Naive B cell (primary cell): ENCODE measurements at regions not wholly inside any gene's neighbourhood (a gene's known extent, or its start where the extent isn't known, plus 50 kb on each side); places are given as distances from the start of the nearest gene placed in this dataset.
"Not testable (repeated sequence)": the region's sequence is repeated elsewhere in the genome, so short reads cannot be mapped to it uniquely, and the experiment has no call there.

Experiments used
- ATAC-seq, 2 donors: fragments of 150-1000 bp; cut with Tn5 transposase; 2 replicates each; pipeline ENCODE4 v1.10.0; 2021; ENCODE audit warnings: low read depth in 2 of 2, mild to moderate bottlenecking in 2 of 2, moderate library complexity in 2 of 2
- DNase-seq: peaks from one replicate; pipeline ENCODE4 v3.0.0; 2022
- H3K27ac Mint-ChIP-seq, 6 donors: one replicate each; pipeline ENCODE4 v1.8.0; 2020 to 2022; ENCODE audit warnings: mild to moderate bottlenecking in 6 of 6, mixed read lengths in 6 of 6, moderate library complexity in 5 of 6, inconsistent platforms in 2 of 6
- H3K27me3 Mint-ChIP-seq, 3 donors: one replicate each; pipeline ENCODE4 v1.8.0; 2021 to 2022; ENCODE audit warnings: mixed read lengths in 3 of 3, mild to moderate bottlenecking in 1 of 3
- H3K36me3 Mint-ChIP-seq, 2 donors: one replicate each; pipeline ENCODE4 v1.8.0; 2020 to 2022; ENCODE audit warnings: mixed read lengths in 2 of 2, inconsistent platforms in 1 of 2, mild to moderate bottlenecking in 1 of 2
- H3K4me1 Mint-ChIP-seq, 3 donors: one replicate each; pipeline ENCODE4 v1.8.0; 2020 to 2022; ENCODE audit warnings: mixed read lengths in 3 of 3, inconsistent platforms in 1 of 3, mild to moderate bottlenecking in 1 of 3, moderate library complexity in 1 of 3
- H3K4me3 Mint-ChIP-seq, 8 donors: one replicate each; pipeline ENCODE4 v1.8.0; 2020 to 2022; ENCODE audit warnings: mild to moderate bottlenecking in 8 of 8, mixed read lengths in 8 of 8, moderate library complexity in 8 of 8, inconsistent platforms in 2 of 8
- H3K9me3 Mint-ChIP-seq, 7 donors: one replicate each; pipeline ENCODE4 v1.8.0; 2020 to 2022; ENCODE audit warnings: mixed read lengths in 7 of 7, mild to moderate bottlenecking in 5 of 7, inconsistent platforms in 2 of 7, moderate library complexity in 1 of 7

DNA sequence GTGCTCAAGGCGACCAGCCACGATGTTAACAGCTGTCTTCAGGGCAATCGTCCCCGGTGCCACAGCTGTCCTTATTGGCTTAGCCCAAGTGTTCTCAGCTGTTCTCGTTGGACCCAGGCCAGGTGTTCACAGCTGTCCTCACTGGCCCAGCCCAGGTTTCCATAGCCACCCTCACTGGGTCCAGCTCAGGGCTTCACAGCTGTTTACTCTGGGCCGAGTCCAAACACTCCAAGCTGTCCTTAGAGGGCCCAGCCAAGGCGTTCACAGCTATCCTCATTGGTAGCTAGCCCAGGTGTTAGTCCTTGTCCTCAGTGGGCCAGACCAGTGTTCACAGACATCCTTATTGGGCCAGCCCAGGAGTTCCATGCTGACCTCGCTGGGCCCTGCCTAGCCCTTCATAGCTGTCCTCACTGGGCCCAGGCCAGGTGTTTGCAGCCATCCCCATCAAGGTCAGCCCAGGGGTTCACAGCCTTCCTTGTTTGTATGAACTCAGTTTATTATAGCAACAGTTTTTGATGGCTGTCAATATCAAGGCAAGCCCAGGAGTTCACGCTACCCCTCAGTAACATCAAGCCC is 106.0 kb upstream of the THOC3 start:
- H3K9me3 Mint-ChIP-seq, H3K27me3 Mint-ChIP-seq, H3K4me1 Mint-ChIP-seq, ATAC-seq, DNase-seq, H3K36me3 Mint-ChIP-seq, H3K4me3 Mint-ChIP-seq, H3K27ac Mint-ChIP-seq: not testable (repeated sequence)

DNA sequence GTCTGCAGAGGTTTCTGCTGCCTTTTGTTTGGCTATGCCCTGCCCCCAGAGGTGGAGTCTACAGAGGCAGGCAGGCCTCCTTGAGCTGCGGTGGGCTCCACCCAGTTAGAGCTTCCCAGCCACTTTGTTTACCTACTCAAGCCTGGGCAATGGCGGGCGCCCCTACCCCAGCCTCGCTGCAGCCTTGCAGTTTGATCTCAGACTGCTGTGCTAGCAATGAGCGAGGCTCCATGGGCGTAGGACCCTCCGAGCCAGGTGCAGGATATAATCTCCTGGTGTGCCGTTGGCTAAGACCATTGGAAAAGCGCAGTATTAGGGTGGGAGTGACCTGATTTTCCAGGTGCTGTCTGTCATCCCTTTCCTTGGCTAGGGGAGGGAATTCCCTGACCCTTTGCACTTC is 115.6 kb upstream of the THOC3 start:
- not testable (repeated sequence) for H3K4me3 Mint-ChIP-seq, H3K27ac Mint-ChIP-seq, H3K27me3 Mint-ChIP-seq, H3K4me1 Mint-ChIP-seq, DNase-seq, H3K36me3 Mint-ChIP-seq, H3K9me3 Mint-ChIP-seq, ATAC-seq

DNA sequence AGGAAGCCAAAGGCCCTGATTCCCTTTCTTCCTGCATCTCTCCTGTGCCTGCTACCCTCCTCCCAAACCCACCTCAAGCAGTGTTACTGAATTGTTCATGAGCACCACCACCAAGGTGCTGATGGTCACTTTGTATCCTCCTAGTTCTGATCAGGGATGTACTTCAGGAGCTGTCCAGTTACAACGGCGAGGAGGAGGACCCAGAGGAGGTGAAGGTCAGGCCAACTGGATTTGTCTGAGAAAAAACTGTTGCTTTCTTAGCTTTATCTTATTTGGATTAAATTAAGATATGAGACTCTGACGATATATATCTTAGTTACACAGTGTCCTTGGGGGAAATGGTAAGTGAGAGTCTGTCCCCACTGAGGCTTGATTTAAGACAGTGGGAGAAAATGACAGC is 135.0 kb upstream of the THOC3 start:
- not testable (repeated sequence) for ATAC-seq, H3K4me1 Mint-ChIP-seq, H3K36me3 Mint-ChIP-seq, H3K4me3 Mint-ChIP-seq, H3K9me3 Mint-ChIP-seq, H3K27me3 Mint-ChIP-seq, DNase-seq, H3K27ac Mint-ChIP-seq

DNA sequence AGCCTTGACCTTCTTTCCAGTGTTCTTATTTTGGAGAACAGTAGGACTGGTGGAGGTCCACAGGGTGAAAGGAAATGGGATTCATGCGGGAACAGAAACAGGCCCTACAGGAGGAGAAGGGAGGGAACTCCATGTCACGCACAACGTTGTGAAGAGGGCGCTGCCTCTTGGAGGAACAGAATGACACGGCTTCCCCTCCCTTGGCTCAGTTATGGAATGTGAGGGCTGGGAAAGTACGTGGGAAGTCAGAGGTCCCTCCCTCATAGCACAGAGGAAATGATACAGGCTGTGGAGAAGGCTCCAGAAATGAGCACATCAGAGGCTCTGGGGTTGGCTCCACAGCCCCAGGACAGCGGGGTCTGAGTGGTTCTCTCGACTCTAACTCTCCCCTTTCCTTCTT is 125.3 kb upstream of the SIMC1 start:
- not testable (repeated sequence) for H3K36me3 Mint-ChIP-seq, H3K27ac Mint-ChIP-seq, H3K27me3 Mint-ChIP-seq, DNase-seq, ATAC-seq, H3K4me3 Mint-ChIP-seq, H3K4me1 Mint-ChIP-seq, H3K9me3 Mint-ChIP-seq

DNA sequence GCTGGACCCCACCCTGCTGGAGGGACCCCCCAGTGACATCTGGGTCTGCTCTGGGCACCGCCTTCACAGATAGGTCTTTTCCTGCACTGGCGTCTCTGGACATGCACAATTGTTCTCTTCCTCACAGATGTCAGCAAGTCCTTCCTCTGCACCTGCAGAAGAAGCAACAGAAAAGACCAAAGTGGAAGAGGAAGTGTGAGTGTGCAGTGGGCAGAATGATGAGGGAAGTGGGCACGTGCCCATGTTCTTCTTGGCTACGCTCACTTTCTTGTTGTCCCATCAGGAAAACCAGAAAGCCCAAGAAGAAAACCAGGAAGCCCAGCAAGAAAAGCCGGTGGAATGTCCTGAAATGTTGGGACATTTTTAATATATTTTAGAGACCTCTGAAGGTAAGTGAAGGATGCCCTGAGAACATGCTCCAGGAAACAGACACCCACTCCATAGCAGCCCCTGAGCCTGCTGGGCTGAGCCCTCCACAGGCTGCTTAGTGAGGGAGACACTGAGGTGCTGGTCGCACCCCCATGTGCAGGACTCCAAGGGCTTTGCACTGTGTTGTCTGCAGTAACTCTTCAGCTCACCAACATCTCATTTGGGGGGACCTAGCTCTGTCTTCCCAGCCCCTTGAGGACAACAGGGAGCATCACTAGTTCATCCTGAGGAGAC is 124.4 kb upstream of the SIMC1 start:
- DNase-seq, H3K4me3 Mint-ChIP-seq, H3K9me3 Mint-ChIP-seq, H3K36me3 Mint-ChIP-seq, H3K4me1 Mint-ChIP-seq, H3K27me3 Mint-ChIP-seq, H3K27ac Mint-ChIP-seq: not testable (repeated sequence)
- peak; percentile 91 to 97 for ATAC-seq

DNA sequence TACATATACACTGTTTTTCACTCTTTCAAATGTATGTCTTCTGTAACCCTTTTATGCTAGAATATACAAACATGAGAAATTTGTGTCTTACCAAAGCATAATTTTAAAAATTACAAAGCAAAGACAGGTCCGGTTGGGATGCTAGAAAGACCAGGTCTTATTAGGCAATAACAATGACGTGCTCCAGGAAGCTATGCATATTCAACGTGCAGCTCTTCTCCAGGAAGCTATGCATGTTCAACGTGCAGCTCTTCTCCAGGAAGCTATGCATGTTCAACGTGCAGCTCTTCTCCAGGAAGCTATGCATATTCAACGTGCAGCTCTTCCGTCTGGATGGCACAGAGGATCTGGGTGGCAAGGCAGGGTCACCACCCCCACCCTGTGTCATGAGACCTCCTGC is 123.4 kb upstream of the SIMC1 start:
- not testable (repeated sequence) for H3K4me3 Mint-ChIP-seq, H3K9me3 Mint-ChIP-seq, DNase-seq, H3K27me3 Mint-ChIP-seq, H3K36me3 Mint-ChIP-seq, H3K27ac Mint-ChIP-seq, ATAC-seq, H3K4me1 Mint-ChIP-seq

DNA sequence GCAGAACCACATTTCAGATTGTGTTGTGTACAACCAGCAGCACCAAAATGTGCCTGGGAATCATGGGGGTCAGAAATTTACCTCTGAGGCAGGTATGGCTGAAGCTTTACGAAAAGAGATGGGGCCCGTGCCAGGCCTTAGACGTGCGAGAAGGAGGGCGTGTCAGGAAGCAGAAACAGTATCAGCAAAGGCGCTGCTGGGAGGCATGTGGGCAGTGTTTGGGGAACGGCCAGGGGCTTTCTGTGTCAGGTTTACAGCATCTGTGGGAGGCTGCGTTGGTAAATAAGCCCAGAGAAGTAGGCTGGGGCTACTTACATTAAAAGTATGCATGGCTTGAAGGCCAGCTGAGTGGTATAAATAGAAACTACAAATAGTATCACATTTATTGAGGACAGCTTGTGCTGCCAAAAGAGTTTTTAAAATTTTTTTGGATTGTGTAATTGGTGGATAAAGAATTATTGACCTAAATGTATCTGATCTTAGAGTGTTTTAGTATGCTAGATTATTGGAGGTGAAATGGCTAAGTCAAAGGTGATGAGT is 120.5 kb upstream of the SIMC1 start:
- H3K27ac Mint-ChIP-seq, H3K4me3 Mint-ChIP-seq, ATAC-seq, H3K36me3 Mint-ChIP-seq, H3K4me1 Mint-ChIP-seq, H3K27me3 Mint-ChIP-seq, DNase-seq, H3K9me3 Mint-ChIP-seq: not testable (repeated sequence)

DNA sequence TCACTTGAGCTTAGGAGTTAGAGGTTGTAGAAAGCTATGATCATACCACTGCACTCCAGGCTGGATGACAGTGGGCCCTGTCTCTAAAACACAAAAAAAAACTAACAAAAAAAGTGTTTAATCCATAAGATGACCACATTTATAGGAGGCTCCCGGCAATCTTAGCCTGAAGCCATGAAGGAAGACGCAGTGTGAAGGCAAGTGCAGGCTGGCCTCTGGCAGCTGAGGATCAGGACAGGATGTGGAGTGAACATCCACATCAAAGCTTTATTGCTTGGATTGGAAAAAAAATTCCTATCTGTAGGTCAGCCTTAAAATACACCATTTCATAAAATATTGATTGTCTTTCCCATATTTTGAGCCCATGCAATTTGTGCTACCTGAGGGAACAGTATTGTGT is 115.9 kb upstream of the SIMC1 start:
- not testable (repeated sequence) for ATAC-seq, H3K36me3 Mint-ChIP-seq, H3K27me3 Mint-ChIP-seq, DNase-seq, H3K27ac Mint-ChIP-seq, H3K9me3 Mint-ChIP-seq, H3K4me3 Mint-ChIP-seq, H3K4me1 Mint-ChIP-seq

DNA sequence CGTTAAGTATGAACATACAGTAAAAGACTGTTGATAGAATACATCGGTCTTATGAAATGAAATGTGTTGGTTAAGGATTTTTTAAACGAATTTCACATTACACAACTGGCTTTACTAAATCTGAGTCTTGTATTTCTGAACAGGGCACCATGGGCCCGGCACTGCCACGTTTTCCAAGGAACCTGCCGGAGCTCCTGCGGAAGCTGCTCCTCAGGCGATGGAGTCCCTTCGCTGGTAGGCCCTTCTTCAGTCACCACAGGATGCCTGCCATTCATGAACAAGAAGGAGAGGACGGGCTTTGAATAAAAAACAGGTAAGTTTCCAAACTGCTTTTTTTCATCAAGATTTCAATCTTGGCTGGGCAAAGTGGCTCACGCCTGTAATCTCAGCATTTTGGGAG is 114.1 kb upstream of the SIMC1 start:
- ATAC-seq, H3K4me3 Mint-ChIP-seq, DNase-seq, H3K27ac Mint-ChIP-seq, H3K27me3 Mint-ChIP-seq, H3K9me3 Mint-ChIP-seq, H3K36me3 Mint-ChIP-seq, H3K4me1 Mint-ChIP-seq: not testable (repeated sequence)

DNA sequence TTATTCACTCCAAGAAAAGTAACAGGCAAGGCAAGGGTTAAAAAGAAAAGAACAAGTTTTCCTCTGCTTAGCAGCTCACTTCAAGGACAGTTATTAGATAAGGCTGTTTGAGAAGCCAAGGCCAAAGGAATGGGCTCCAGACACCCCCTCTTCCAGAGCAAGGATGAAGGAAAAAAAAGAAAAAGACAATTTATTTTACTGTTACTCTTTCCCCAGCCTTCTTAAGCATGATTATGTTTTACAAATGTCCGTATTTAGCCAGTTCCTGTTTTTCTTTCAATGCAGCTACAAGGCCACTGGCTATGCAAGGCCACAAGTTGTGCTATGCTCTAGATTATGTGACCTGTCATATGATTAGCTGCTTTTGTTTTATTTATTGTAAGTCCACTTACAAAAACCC is 106.5 kb upstream of the SIMC1 start:
- peaks cover 21 to 56% (median 53%) of the 10 kb centered on the region in 3 donors for H3K27me3 Mint-ChIP-seq
- no peak for DNase-seq
- H3K4me3 Mint-ChIP-seq = no peak overlapping the region
- ATAC-seq = no peak
- peaks cover 18 to 24% (median 23%) of the 10 kb centered on the region in 3 donors for H3K4me1 Mint-ChIP-seq
- H3K9me3 Mint-ChIP-seq = peaks cover 0 to 3% (median 0%) of the 10 kb centered on the region in 7 donors
- H3K36me3 Mint-ChIP-seq = peaks cover 0 to 20% of the 10 kb centered on the region in 2 donors
- H3K27ac Mint-ChIP-seq = no peak overlapping the region

DNA sequence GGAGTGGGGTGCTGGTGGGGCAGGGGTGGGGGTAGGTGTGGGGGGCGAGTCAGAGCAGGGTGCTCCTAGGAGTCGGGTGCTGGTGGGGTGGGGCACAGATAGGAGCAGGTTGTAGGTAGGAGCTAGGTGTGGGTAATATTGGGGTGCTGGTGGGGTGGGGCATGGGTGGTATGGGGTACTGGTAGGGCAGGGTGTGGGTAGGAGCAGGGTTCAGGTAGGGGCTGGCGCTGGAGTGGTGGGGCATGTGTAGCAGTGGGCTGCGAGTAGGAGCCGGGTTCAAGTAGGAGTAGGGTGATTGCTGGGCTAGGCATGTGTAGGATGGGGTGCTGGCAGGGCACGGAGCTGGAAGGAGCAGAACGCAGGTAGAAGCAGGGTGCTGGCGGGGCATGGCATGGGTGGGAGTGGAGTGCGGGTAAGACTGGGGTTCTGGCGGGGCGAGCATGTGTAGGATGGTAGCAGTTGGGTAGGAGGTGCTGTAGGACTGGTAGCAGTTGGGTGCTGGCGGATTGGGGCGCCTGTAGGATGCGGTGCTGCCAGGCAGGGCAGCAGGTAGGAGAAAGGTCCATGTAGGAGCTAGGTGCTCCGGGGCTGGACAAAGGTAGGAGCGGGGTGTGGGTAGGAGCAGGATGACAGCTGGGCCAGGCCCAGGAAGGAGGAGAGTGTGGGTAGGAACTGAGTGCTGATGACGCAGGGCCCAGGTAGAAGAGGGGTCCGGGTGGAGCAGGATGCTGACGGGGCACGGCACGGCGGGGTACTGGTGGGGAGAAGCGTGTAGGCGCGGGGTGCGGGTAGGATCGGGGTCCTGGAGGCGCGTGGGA is 105.5 kb upstream of the SIMC1 start:
- peaks cover 0 to 3% (median 0%) of the 10 kb centered on the region in 7 donors for H3K9me3 Mint-ChIP-seq
- peaks cover 18 to 24% (median 23%) of the 10 kb centered on the region in 3 donors for H3K4me1 Mint-ChIP-seq
- H3K27me3 Mint-ChIP-seq = peaks cover 27 to 64% (median 58%) of the 10 kb centered on the region in 3 donors
- H3K4me3 Mint-ChIP-seq = peak overlapping the region in 6 of 8 donors; percentile 63 to 86 (median 79)
- H3K27ac Mint-ChIP-seq = peak overlapping the region in 2 of 6 donors; percentile 32 to 61
- DNase-seq (no peak), ATAC-seq (no peak)
- peaks cover 0 to 20% of the 10 kb centered on the region in 2 donors for H3K36me3 Mint-ChIP-seq

DNA sequence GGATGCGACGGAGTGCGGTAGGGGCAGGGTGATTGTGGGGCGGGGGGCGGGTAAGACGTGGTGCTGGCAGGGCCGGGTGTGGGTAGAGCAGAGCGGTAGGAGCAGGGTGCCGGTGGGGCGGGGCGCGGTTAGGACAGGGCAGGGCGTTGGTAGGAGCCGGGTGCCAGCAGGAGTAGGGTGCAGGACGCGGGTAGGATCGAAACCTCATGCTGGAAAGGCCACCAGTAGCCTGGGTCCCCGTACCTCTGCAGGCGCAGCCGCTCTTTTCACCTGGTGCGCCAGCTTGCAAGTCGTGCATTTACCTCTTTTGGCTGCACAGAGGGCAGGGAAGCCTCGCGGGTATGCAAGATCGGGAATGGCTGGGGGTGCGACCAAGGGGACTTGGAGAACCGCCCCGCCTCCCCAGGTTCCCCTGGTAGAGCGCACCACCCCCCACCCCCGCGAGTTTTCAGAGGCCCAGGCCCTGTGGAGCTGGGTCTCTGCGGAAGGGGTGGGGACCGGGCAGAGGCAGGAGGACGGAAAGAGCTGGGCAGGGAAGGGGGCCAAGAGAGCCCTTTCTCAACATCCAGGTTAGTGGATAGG is 104.8 kb upstream of the SIMC1 start:
- peak overlapping the region in 1 of 6 donors; percentile 32 for H3K27ac Mint-ChIP-seq
- ATAC-seq = peak in 1 of 2 donors; percentile 42
- peaks cover 0 to 20% of the 10 kb centered on the region in 2 donors for H3K36me3 Mint-ChIP-seq
- peaks cover 0 to 3% (median 0%) of the 10 kb centered on the region in 7 donors for H3K9me3 Mint-ChIP-seq
- peaks cover 18 to 24% (median 23%) of the 10 kb centered on the region in 3 donors for H3K4me1 Mint-ChIP-seq
- peak overlapping the region in 7 of 8 donors; percentile 44 to 83 (median 77) for H3K4me3 Mint-ChIP-seq
- no peak for DNase-seq
- H3K27me3 Mint-ChIP-seq = peaks cover 27 to 64% (median 58%) of the 10 kb centered on the region in 3 donors

DNA sequence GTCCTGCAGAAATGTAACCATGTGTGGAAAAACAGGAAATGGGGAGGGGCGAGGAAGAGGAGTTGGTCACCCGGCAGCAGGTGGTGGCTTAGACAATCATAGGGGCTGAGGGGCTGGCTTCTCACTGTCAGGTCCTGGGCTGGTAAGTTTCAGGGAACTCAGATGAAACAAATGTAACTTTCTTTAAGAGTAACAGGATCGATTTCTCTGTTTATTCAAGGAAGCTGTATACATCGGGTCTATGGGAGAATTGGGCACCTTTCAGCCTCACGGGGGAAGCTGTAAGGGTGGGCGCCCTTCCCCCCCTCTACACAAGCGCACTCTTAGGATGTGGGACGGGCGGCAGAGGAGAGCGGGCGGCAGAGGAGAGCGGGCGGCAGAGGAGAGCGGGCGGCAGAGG is 104.3 kb upstream of the SIMC1 start:
- H3K9me3 Mint-ChIP-seq = peaks cover 0 to 3% (median 0%) of the 10 kb centered on the region in 7 donors

More for the DNA sequence above, 104.3 kb upstream of the SIMC1 start:
- peaks cover 27 to 64% (median 58%) of the 10 kb centered on the region in 3 donors for H3K27me3 Mint-ChIP-seq
- H3K4me1 Mint-ChIP-seq = peaks cover 18 to 24% (median 23%) of the 10 kb centered on the region in 3 donors
- H3K36me3 Mint-ChIP-seq = peaks cover 0 to 20% of the 10 kb centered on the region in 2 donors
- peak overlapping the region in 7 of 8 donors; percentile 63 to 83 (median 77) for H3K4me3 Mint-ChIP-seq
- DNase-seq (no peak), ATAC-seq (peak in 1 of 2 donors; percentile 30)
- H3K27ac Mint-ChIP-seq = peak overlapping the region in 1 of 6 donors; percentile 63
